Keratinocyte (primary cell): ENCODE measurements at regions not wholly inside any gene's neighbourhood (a gene's known extent, or its start where the extent isn't known, plus 50 kb on each side); places are given as distances from the start of the nearest gene placed in this dataset.

ENCODE experiments used
- CTCF ChIP-seq, 3 experiments: IDR thresholded peaks in 1 of 3; conservative IDR thresholded peaks in 1 of 3; optimal IDR thresholded peaks in 1 of 3; 2 replicates in 2 of 3; 3 replicates in 1 of 3; pipeline versions ENCODE3 to v1.5.1; 2011; ENCODE audit warnings: low read length in 3 of 3, mild to moderate bottlenecking in 3 of 3, moderate library complexity in 2 of 3, control low read depth in 1 of 3, inconsistent platforms in 1 of 3; ENCODE audit not compliant: insufficient read depth in 2 of 3; ENCODE audit errors: extremely low read depth in 1 of 3
- EZH2 ChIP-seq: IDR thresholded peaks from one replicate; pipeline ENCODE4 v1.6.1; 2012; ENCODE audit warnings: inconsistent platforms, mild to moderate bottlenecking, low read length, moderate library complexity

DNA sequence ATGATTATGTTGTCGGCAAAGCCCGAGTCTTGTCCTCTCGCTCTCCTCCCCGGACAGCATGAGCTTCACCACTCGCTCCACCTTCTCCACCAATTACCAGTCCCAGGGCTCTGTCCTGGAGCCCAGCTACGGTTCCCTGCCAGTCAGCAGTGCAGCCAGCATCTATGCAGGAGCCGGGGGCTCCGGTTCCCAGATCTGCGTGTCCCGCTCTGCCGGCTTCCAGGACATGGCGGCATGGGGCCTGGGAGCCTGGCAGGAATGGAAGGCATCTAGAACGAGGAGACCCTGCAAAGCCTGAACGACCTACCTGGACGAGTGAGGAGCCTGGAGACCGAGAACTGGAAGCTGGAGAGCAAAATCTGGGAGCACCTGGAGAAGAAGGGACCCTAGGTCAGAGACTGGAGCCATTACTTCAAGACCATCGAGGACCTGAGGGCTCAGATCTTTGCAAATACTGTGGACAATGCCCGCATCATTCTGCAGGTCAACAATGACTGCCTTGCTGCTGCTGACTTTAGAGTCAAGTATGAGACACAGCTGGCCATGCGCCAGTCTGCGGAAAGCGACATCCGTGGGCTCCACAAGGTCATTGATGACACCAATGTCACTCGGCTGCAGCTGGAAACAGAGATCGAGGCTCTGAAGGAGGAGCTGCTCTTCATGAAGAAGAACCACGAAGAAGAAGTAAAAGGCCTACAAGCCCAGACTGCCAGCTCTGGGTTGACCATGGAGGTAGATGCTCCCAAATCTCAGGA, 101.3 kb upstream of the MAN2A1 start:
- TF ChIP-seq EZH2 (no peak), CTCF (optimal IDR thresholded peaks at IDR 0.05 in 1 of 3, IDR thresholded peaks at IDR 0.05 in 1 of 3, conservative IDR thresholded peaks at IDR 0.05 in 1 of 3; ENCODE audit: extremely low read depth in 1 of 3, insufficient read depth in 2 of 3, low read length in 3 of 3) (no peak)
